GM18520 (cell line): ENCODE measurements at regions not wholly inside any gene's neighbourhood (a gene's known extent, or its start where the extent isn't known, plus 50 kb on each side); places are given as distances from the start of the nearest gene placed in this dataset.

ENCODE experiments used
- ATAC-seq: cut with Tn5 transposase; IDR thresholded peaks from one replicate; pipeline ENCODE4 v1.9.1; 2021; ENCODE audit not compliant: unreplicated experiment

DNA sequence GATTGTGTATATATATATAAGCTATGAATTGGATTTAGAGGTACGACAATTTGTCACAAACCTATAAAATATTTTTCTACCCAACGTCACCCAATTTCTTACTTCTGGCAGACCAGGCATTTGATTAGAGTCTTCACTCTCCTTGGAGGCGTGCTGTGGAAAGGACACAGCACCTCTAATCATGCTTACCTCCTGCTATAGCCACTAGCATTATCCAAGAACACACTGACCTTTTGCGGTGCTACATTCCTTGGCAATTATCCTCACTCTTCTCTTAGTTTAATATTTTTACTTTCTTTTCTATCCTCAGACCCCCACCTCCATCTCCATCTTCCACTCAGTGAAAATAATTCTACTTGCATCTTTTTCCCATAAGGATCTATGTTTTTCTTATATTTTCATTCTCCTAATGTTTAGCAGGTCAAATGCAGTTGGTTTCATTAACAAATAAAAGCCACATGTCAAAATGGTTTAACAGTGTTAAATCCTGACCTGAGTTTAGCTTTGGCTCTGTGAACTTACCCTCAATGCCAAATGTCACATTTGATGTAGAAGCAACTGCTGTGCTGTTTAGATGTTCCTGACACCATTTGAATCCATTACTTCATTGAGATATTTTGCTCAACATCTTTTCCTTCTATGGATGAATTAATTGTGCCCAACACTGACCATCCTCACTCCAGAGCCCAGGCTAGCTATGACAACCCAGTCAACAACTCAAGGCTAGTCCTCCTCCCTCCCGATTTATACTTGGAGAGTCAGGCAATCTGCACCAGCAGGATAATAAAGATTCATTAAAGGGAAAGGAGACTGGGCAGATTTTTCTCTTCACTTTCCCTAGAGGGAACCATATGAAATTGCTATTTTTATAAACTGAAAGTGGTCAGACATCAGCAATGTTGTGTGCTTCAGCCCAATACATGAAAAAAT is 240.5 kb downstream of the MREG start:
- no peak for ATAC-seq

DNA sequence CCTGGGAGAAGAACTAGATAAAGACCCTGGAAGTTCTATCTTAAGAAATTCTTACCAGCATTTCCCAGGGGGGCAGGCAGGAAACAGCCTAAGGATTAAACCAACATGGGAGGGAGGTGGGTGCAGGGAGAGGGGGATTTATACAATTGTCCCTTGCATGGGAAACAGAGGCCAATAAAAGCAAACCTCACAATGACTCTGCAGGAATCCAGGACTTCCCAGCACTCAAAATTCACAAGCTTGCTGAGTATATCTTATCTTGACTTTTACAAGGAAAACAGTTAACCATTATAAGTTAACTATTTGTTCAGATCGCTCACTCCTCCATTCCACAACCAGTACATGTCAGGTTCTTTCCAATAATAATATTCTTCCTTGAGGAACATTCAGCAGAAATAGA is 241.3 kb downstream of the MREG start:
- no peak for ATAC-seq

DNA sequence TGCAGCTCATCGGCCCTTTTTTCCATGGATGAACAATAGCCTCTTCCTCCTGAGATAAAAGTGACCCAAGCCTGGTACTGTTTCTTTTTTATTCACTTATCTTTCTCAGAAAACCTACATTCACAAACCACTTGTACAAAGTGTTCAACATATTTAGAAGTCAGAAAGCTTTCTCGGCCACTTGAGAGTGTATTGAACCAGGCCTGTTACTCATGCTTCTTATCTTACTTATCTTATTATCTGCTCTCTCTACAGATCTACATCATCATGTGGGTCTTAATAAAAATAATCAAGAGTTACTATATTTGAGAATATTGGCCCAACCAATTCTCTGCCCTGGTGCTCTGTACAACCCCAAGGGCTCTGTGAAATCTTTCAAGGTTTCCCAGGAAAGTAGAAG is 242.1 kb downstream of the MREG start:
- no peak for ATAC-seq

DNA sequence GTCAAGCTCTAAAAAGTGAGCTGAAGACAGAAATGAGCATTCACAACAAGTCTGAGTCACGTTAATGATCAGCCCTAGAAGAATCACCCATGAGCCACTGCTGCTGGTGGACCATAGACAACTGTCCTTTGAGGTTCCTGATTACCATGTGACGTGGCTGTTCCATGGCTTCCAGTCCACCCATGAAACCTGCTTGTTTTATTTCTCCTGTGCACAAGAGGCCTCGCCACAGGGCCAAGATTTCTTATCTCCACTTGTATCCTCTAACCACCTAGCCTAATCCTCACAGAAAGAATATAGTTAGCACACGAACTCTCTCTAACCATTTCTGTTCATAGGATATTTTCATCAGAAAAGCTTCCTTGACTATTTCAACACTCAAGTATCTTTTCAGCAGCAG is 242.7 kb downstream of the MREG start:
- no peak for ATAC-seq

DNA sequence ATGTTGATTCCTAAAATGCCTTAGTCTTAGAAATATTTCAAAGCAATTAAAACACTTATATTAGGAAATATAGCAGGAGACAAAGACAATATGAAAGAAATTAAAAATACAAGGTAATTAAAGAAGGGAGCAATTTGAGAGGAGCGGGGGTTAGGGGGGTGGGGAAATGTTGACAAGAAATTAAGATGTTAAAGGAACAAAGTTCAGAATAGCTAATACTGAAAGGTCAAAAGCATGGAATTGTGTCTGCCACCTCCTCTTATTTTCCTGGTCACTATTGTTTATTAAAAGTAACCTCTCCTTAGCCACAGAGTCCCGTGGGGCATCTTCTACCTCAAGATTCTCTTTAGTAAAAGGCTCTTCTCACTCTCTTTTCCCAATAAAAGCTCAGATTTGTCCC is 244.1 kb downstream of the MREG start:
- no peak for ATAC-seq

DNA sequence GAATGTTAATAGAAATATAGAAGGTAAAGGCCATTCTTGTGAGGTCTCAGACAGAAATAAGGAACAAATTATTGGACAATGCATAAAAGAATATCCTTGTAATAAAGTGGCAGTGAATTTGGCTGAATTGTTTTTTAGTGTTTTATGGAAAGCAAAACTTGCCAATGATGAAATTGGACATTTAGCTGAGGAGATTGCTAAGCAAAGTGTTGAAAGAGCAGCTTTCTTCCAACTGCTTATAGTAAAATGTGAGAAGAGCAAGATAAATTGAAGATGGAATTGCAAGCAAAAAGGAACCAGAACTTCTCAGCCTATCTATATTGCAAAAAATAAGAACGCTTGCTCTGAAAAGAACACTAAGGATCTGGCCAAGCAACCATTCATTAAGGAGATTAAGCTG is 245.7 kb downstream of the MREG start:
- ATAC-seq: no peak

DNA sequence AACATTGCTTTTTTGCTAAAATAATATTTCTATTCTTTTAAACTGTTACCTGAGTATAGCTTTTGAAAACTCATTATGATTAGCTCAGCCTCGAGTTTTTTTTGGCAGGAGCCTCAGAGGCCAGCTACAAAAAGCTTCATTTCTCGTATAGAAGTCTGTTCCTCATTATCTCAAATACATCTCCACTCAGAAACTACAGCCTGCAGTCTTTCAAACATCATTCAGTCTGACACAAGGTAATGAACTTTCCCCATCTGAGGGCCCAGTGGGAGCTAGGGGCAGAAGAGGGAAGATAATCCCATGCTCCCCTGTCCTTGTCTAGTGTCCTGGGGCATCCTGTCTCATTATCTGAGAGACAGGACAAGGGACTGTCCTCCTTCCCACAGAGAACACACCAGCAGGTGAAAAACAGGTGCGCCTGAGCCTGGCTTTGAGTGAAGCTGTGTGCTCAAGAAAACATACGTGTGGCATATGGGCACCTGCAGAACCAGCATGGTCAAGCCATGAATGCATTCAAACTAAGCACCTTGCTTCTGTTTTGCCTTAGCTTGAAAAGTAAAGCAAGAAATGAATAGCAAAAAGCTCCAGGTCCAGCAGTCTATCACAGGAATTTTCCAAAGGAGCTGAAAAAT is 247.5 kb downstream of the MREG start:
- no peak for ATAC-seq

DNA sequence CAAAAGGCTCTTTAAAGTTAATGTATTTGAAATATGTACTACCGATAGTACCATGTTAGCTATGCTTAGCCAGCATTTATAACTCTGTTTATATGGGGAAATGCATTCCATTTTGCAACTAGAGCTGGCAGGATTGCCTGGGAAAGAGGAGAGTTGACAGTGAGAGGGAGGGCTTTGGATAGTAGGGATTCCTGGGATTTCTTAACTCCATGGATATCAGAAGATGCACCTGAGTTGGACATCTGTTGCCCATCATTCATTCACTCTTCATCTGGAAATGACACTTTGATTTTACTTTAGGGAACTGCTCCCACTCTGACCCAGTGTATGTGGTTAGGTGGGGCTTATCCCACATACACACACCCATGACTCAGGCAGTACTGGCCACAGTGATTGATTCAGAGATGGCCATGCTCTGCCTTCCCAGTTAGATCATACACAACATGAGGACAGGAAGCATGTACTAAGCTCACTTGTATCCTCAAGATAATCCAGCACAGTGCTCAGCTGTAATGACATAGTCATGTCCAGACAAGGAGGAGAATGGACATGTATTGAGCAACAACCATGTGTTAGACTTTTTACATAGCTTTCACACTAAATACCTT is 248.8 kb downstream of the MREG start:
- no peak for ATAC-seq

DNA sequence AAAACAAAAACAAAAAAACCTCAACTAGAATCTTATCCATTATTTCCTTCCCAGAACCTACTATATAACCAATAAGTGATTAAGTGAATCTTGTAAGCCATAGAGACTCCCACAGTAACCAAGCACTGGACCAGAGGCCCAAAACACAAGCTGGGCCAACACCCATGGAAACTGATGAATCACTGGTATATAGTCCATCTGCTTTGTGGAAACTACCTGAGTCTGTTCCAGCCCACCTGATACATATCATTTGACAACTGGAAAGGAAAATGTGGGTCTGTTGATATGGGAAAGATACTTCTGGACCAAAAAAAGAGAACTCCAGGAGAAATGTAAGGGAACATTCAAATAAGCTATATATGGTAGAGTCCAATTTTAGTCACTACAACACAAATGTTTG is 252.8 kb downstream of the MREG start:
- no peak for ATAC-seq

DNA sequence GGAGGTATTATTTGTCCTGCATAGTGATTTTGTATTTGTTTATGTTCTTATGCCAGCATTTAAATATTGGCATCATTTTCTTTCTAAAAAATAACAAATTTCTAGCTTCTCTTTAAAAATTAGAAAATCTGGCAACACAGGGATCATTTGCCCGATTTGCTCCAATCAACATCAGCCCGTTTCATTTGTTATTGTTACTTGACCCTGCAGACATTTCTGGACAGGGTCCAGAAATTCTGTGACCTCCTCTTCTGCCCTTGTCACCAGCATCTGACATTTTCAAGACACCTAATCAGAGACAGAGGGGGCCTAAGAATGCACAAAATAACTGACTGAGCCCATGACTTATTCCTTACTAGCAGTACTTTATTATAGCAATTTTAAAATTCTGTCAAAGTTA is 253.3 kb downstream of the MREG start:
- no peak for ATAC-seq

DNA sequence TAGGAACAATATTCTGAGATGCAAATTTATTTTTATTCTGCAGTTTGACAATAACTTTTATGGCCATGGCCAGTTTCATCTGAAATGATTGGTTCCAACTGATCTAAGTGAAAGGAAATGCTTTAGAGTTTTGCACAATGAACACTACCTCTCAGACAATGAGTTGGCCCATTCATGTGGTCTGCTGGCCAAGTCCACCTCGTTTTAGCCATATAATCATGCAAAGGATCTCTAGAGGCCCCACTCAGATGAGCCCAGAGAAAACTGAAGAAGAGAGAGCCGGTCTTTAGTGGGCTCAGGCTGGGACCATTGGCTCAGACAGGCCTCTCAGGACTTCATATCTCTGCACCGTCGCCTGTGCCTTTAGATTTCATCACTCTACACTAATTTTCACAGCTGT is 254.7 kb downstream of the MREG start:
- ATAC-seq: no peak

DNA sequence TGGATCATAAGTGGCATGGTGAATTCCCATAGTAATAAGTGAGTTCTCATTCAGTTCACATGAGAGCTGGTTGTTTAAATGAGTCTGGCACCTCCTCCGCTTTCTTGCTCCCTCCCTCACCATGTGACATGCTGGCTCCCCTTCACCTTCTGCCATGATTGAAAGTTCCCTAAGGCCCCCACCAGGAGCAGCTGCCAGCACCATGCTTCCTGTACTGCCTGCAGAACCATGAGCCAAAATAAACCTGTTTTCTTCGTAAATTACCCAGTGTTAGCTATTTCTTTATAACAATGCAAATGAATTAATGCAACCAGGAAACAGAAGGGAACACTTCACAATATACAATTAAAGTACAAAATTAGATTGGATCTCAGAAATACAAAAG is 257.0 kb downstream of the MREG start:
- no peak for ATAC-seq

DNA sequence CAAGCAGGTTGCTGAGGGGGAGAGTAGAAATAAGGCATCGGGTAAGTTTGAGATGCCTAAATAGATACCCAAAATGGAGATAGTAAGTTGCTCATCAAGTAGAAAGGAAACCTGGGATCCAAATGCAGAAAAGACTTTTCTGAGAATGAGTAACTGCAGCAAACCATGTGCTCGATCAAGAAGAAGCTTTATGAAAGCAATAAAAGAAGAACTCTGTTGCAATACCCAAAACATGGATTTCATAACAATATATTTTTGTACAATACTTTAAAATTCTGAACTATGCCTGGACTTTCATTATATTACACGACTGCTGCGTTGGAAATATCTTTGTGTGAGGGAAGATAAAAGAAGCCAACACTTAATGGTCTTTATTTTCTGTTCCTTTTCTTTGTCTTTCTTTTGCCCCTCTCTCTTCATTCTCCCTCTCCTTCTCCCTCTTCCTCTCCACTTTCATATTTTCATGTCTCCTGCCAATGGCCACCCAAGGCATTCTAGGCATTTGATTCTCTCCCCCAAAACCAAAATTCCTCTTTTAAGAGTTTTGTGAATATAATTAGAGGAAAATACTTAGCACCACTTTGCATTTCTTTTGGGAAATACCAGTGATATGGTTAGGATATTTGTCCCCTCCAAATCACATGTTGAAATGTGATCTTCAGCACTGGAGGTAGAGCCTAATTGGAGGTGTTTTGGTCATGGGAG is 257.6 kb downstream of the MREG start:
- no peak for ATAC-seq

DNA sequence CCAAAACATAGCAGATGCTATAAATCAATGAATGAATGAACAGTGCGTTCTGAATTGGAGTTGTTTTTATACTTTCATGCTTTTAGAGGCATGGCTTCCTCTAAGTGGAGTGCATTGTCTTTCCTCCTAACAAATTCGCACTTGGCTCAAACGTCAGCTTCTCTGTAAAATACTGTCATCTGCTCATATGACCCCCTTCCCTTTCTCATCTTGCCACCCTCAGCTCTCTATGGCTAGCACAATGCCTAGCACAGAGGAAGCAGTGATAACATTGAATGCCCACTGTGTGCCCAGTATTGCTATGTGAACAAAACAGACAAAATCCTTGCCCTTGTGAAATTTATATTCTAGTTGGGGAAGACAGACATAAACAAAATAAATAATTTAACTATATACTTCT is 258.8 kb downstream of the MREG start:
- no peak for ATAC-seq

DNA sequence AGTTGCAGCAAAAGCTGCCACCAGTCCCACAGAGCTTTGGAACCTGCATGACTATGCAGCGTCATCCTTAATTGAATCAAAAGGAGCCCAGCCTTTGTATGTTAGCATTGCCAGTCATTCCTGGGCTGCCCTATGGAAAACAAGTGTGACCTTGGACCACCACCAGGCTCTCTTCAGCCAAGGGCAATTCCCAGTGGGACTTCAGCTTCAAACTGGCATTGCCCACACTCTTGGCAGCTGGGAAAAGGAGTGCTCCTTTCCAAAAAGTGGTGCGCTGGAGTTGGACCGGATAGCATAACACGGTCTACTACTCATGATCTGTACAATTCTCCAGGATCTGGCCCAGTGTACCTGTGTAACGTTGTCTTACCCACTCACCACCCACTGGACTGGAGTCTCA is 259.5 kb downstream of the MREG start:
- ATAC-seq: no peak

DNA sequence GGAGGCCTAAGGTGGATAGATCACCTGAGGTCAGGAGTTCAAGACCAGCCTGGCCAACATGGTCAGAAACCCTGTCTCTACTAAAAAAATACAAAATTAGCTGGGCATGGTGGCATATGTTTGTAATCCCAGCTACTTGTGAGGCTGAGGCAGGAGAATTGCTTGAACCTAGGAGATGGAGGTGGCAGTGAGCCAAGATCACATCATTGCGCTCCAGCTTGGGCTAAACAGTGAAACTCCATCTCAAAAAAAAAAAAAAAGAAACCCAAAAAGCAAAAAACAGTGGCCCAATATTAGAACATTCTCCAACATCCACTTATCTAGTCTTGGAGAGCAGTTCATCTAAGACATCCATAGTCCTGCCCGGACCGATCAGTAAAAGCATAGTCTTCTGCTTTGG is 260.4 kb downstream of the MREG start:
- no peak for ATAC-seq

DNA sequence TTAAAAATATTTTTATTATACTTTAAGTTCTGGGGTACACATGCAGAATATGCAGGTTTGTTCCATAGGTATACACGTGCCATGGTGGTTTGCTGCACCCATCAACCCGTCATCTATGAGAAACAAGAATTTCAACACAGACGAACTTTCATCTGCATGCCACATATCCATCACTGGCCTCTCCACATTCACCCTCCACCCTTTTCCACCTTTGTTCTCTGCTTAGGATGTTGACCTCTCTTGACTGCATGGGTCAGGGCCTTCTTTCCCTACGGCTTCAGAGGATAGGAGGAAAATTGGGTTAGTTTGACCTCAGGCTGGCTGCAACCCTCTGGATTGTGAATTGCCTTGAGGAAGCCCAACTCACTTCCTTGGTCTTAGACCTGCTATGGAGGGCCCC is 260.9 kb downstream of the MREG start:
- ATAC-seq: no peak

DNA sequence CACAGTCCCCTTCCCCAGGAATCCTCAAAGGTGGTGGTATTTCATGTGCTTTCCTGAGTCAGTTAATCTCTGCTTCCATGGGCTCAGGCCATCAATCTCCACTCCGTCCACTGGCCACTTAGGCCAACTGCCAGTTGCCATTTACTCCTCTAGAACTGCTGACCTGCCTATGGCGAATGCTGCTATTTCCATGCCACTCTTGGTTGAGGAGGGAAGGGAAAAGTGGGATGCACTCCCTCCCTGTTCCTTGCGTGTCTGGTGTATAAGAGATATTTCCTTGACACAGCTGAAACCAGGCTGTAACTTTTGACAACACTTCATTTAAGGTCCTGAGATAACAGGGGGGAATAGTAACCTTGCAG is 261.5 kb downstream of the MREG start:
- no peak for ATAC-seq

DNA sequence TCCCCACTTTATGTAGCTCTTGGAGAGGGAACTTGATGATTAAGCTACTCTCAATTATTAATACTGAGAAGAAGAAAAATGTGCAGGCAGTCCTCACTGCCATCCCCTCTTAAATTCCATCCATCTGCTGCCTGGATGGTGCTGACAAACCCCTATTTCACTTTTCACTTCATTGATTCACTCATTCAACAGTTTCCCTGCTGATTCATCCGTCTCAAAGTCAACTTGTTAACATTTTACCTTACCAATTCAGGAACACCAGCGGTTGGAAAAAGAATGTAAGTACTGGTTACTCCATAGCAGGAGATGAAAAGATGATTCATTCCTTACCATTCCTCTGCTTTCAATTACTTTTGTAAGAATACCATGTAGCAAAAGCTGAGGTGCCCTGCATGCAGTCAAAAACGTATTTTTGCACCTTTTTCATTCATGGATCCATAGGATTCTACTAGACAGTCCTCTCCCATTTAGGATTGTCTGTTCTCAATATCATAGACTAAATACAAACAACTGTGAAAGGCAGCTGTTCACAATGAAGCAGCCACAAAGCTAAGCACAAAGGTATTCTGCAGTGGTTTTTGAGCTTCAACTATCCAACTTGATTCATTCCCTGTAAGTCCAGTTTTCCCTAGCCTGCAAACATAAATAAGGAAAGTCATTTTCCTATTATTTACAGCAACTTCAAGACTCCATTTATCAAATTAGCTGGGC is 262.0 kb downstream of the MREG start:
- ATAC-seq: no peak

DNA sequence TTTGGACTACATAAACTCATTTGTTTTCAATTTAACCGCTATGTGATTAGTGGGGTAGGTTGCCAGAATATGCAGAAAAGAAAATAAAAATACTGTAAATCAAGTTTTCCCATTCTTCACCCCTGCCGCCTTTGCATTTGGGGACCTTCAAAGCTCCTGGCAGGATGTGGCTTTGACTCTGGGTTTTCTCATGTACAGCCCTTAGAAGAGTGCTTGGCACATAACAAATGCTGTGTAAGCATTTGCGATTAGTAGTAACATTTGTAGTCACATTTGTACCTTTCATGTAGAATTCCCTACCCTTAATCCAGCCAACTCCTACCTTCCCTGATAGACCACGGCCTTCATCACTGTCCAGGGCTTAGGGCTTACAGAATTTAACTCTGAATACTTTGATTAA is 262.6 kb downstream of the MREG start:
- no peak for ATAC-seq
